ENCODE measurements at regions not wholly inside any gene's neighbourhood (a gene's known extent, or its start where the extent isn't known, plus 50 kb on each side); places are given as distances from the start of the nearest gene placed in this dataset.

DNA sequence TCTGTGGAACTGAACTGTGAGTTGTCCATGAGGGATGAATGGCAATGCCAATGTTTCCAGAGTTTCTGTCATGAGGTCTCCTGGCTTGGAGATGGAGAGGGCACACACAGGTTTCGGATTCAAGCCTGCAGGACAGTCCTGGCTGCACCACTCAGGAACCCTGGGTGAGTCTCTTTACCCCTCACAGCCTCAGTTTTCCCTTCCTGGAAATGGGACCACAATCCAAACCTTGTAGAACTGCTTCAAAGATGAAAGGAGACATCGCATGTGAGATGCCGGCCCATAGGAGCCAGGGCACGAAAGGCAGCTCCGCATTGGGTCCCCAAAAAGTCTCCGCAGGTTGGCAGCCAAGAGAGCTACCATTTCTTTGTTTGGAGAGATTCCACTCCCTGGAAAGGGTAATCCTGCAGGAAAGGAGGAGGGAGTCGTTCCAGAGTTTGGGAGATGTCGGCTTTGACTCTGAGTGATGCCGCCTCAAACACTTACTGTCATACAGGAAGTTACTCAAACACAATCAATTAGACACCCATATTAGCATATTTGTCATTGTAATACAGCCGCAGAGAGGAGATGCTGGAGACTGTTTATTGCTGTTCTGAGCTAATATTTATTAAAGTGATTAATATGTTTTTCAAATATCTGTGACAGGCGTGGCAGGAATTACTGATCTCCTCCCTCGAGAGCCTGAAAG lies 318.3 kb downstream of the MN1 start:
- no peak for TF ChIP-seq POLR2A (IDR thresholded peaks at IDR 0.05)
- TF ChIP-seq, protein P1, sequence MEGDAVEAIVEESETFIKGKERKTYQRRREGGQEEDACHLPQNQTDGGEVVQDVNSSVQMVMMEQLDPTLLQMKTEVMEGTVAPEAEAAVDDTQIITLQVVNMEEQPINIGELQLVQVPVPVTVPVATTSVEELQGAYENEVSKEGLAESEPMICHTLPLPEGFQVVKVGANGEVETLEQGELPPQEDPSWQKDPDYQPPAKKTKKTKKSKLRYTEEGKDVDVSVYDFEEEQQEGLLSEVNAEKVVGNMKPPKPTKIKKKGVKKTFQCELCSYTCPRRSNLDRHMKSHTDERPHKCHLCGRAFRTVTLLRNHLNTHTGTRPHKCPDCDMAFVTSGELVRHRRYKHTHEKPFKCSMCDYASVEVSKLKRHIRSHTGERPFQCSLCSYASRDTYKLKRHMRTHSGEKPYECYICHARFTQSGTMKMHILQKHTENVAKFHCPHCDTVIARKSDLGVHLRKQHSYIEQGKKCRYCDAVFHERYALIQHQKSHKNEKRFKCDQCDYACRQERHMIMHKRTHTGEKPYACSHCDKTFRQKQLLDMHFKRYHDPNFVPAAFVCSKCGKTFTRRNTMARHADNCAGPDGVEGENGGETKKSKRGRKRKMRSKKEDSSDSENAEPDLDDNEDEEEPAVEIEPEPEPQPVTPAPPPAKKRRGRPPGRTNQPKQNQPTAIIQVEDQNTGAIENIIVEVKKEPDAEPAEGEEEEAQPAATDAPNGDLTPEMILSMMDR (IDR thresholded peaks at IDR 0.05), result no peak

Data from adrenal gland (tissue), 5 donors.